GM12874 (cell line): ENCODE measurements at regions not wholly inside any gene's neighbourhood (a gene's known extent, or its start where the extent isn't known, plus 50 kb on each side); places are given as distances from the start of the nearest gene placed in this dataset.

Experiments
- TF ChIP-seq, protein P1 (sequence below): IDR thresholded peaks from 2 replicates; pipeline ENCODE4 v1.5.1; 2011; ENCODE audit warnings: low read depth, mild to moderate bottlenecking, control low read depth, low read length, moderate library complexity; ENCODE audit not compliant: insufficient read depth

DNA sequence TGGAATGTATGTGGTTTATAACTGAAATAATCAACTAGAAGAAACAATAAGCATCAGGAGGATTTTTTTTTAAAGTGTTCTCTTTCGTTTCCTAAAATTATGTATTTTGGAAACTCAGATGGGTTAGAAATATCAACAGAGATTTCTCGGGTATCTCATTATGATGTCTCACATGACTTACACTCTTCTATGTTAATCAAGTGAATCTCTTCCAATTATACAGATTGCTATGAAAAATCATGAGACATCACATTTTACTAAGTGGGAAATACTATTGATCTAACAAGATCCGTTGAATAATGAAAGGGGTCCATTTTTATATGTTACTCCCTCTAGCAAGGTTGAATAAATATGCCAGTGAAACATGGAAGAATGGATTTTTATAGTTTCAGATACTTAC is 54.7 kb upstream of the NRIP1 start:
- TF ChIP-seq, protein P1, sequence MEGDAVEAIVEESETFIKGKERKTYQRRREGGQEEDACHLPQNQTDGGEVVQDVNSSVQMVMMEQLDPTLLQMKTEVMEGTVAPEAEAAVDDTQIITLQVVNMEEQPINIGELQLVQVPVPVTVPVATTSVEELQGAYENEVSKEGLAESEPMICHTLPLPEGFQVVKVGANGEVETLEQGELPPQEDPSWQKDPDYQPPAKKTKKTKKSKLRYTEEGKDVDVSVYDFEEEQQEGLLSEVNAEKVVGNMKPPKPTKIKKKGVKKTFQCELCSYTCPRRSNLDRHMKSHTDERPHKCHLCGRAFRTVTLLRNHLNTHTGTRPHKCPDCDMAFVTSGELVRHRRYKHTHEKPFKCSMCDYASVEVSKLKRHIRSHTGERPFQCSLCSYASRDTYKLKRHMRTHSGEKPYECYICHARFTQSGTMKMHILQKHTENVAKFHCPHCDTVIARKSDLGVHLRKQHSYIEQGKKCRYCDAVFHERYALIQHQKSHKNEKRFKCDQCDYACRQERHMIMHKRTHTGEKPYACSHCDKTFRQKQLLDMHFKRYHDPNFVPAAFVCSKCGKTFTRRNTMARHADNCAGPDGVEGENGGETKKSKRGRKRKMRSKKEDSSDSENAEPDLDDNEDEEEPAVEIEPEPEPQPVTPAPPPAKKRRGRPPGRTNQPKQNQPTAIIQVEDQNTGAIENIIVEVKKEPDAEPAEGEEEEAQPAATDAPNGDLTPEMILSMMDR = no peak

DNA sequence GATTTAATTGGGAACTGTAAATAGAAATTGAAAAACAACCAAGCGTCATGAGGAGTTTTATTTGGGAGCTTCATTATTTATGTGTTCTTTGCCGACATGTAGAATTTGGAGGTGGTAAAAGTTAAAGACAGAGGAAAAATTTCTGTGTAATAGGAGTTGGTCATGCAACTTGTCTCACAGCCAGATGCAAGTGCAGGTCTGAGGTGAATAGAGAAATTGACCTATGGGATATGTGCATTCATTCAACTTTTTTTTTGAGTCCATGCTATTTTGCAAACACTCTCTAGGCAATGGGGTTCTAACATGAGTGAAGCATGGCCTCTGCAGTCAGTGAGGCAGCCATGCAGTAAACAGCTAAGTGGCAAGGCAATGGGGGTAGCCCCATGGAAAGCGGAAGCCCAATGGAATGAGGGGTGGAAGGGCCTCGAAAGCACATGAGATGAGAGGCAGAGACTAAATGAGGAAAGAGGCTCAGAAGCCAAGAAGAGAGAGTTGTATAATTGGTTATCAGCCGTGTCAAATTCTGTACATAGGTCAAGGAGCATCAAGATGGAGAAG is 56.4 kb upstream of the NRIP1 start:
- TF ChIP-seq, protein P1 = no peak

DNA sequence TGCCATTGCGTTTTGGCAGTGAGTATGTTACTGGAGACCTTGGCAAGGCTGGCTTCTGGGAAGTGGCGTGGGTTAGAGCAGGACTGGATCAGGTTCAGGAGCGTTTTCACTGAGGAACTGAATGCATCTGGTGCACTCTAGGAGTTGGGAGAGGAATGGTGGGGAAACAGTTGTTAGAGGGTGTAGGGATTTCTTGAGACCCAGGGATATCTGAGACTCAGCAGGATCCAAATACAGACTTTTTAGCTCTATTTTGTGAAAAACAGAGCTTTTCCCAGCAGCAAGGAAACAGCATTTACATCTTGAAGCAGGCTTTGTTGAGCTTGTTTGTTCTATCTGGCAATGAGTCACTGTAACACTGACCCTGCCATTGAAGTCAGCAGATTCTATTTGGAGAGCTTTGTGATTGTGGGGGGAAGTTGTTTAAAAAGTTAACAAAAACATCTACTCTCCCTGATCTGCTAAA is 56.9 kb upstream of the NRIP1 start:
- TF ChIP-seq, protein P1 = no peak

DNA sequence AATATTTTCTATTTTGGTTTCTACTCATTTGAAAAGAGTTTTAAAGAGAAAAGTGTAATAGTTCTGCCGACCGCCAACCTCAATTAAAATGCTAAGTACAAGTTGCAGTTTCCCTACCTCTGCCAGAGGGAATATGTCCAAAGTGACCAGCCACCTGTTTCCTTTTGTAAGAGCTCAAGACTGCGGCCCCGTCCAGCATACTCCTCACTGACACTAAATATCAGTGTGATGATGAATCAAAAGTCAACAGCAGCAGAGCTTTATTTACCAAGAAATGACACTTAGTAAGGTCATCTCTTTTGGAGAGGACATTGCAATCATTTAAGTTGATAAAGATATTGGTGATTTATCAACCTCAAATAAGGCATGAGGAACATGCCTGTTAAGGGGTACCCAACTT is 57.4 kb upstream of the NRIP1 start:
- TF ChIP-seq, protein P1 = no peak

DNA sequence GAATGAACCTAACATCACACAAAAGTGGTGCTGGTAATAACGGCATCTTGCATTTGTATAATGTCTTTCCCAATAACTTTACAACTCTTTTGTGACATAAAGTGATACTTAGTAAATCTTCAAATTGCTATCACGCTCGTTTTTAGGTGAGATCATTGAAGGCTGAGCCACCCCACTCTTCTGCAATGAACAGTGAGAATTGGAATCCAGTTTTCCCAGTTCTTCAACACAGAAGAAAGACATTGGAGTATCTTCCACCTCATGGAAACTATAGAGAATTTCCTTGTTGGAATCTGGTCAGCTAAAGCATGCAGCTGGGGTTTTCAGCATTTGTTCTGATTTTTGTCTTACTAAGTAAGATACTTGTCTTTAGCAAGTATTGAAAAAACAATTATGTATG is 59.9 kb upstream of the NRIP1 start:
- TF ChIP-seq, protein P1 = no peak

DNA sequence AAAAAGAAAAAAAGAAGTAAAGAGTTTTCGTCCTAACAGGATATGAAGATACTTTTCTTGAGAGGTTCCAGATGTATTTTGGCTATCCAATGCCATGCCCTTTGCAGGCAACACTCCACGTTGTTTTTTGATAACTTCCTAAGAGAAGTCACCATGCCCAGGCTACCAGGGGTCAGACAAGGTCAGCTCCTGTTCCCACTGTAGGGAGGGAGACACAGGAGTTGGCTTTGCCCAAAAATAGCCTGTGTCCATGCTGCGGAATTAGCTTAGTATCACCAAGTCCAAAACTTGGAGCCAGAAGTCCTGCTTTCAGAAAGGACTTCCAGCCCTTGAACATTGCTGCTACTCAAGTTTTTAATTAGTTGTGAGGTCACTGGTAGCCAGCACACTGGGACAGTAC is 62.1 kb upstream of the NRIP1 start:
- TF ChIP-seq, protein P1 = no peak

DNA sequence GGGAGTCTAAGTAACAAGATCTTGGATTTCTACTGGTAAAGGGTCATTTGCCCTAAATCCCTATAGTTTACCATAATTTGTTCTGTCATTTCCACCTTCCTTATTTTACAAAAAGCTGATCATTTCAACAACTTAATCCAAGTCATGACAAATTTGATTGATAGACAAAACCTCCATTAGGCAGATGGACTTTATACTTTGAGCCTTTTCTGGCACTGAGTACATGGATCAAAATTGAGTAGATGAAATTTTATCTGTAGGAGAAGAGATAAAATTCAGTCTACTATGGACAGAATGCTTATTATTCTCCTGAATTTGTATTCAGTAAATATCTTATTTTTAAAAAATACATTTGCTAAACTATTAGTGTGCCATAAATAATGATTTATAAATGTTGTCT is 62.6 kb upstream of the NRIP1 start:
- TF ChIP-seq, protein P1 = no peak
